Mononuclear cell (primary cell): ENCODE measurements at regions not wholly inside any gene's neighbourhood (a gene's known extent, or its start where the extent isn't known, plus 50 kb on each side); places are given as distances from the start of the nearest gene placed in this dataset.

Experiments
- H3K27me3 ChIP-seq: 2 replicates; pipeline ENCODE4 v1.6.0; 2011; ENCODE audit warnings: low read length, control low read depth; ENCODE audit not compliant: insufficient read depth
- H3K4me1 ChIP-seq: 2 replicates; pipeline ENCODE4 v1.5.1; 2011; ENCODE audit warnings: mild to moderate bottlenecking, low read length, control low read depth; ENCODE audit not compliant: insufficient read depth
- H3K4me3 ChIP-seq: 2 replicates; pipeline ENCODE4 v1.5.1; 2011; ENCODE audit warnings: mild to moderate bottlenecking, low read length, moderate library complexity
- H3K9me3 ChIP-seq: 2 replicates; pipeline ENCODE4 v1.5.1; 2011; ENCODE audit warnings: low read depth, mild to moderate bottlenecking, control low read depth, low read length

DNA sequence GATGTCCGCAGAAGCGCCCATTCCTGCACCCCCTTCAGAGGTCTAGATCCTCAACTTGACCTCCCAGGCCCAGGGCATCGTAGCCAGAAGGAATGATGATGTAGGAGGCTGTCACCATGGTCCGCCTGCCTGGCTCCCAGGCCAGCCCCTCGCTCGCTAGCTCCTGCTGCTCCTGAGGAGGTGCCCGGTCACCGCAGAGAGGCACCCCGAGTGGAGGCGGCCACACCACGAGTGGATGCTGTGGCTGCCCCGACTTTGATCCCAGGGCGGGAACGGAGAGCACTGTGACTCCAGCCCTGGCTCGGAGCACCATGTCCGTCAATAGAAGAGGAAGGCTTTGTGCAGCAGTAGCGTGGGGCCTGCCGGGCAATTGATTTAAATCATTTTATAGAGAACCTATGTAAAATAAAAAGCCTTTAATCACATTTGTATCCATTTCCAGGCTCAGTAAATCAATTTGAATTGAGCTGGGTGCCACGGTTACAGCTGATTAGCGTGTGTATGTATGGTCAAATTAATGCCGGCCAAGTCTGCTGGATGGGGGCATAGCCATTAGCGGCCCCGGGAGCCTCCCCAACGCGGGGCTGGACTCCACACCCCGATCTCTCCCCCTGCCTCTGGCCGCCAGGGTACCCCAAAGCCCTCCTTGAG lies 122.6 kb upstream of the GSE1 start:
- Histone ChIP-seq H3K9me3 (no peaks in the 10 kb centered on the region), H3K4me1 (no peaks in the 10 kb centered on the region), H3K4me3 (no peak overlapping the region), H3K27me3 (no peaks in the 10 kb centered on the region)

- Histone ChIP-seq H3K27me3 (no peaks in the 10 kb centered on the region), H3K9me3 (no peaks in the 10 kb centered on the region), H3K4me1 (no peaks in the 10 kb centered on the region), H3K4me3 (no peak overlapping the region)
These were observed 121.9 kb upstream of the GSE1 start for GRCh38 chr16:85491058-85491771.

- Histone ChIP-seq H3K4me3 (no peak overlapping the region), H3K4me1 (no peaks in the 10 kb centered on the region), H3K27me3 (no peaks in the 10 kb centered on the region), H3K9me3 (no peaks in the 10 kb centered on the region)
These were observed 121.3 kb upstream of the GSE1 start for GRCh38 chr16:85491798-85492294.

- no peak overlapping the region for H3K4me3 ChIP-seq
- H3K27me3 ChIP-seq, result no peaks in the 10 kb centered on the region
- no peaks in the 10 kb centered on the region for H3K4me1 ChIP-seq
- H3K9me3 ChIP-seq, result no peaks in the 10 kb centered on the region
These were observed 120.7 kb upstream of the GSE1 start for GRCh38 chr16:85492295-85492864.

- no peaks in the 10 kb centered on the region for H3K4me1 ChIP-seq
- H3K4me3 ChIP-seq, result no peak overlapping the region
- no peaks in the 10 kb centered on the region for H3K9me3 ChIP-seq
- no peaks in the 10 kb centered on the region for H3K27me3 ChIP-seq
These were observed 118.8 kb upstream of the GSE1 start for GRCh38 chr16:85494315-85494714.

GRCh38 chr16:85495259-85495658 lies 117.9 kb upstream of the GSE1 start:
- H3K27me3 ChIP-seq, result no peaks in the 10 kb centered on the region
- H3K9me3 ChIP-seq, result no peaks in the 10 kb centered on the region
- H3K4me1 ChIP-seq, result no peaks in the 10 kb centered on the region
- no peak overlapping the region for H3K4me3 ChIP-seq

DNA sequence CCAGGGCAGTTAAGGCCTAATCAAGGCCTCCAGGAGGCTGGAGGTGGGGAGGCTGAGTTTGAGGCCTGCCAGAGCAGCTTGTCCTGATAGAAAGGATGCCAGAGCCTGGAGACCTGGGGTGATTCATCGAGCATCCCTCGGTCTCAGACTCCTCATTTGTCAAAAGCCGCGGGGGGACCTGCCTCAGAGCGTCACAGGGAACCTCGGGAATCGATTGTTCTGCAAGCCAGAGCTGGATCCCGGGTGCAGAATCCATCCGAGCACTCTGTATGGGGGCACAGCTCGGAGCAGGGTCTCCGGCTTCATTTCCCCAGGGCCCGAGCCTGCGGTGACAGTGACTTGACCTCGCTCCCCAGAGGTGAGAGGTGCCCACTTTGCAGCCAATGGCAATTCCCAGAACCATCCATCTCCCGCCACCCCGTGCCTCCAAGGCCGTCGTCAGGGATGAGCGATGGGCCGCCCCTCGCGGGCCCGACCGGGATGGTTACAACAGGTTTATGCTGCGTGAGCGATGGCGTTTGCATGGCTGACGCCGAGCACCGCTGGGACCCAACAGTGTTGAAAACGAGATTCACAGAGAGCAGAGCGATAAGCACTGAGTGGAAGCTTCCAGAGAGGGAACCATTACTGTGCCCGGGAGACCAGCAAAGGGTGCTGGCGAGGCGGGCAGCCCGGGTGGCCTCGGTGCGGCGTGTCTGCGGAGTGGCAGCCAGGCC lies 117.1 kb upstream of the GSE1 start:
- H3K9me3 ChIP-seq, result no peaks in the 10 kb centered on the region
- no peak overlapping the region for H3K4me3 ChIP-seq
- no peaks in the 10 kb centered on the region for H3K4me1 ChIP-seq
- no peaks in the 10 kb centered on the region for H3K27me3 ChIP-seq

GRCh38 chr16:85497622-85498314 lies 115.4 kb upstream of the GSE1 start:
- Histone ChIP-seq H3K4me1 (no peaks in the 10 kb centered on the region), H3K4me3 (no peak overlapping the region), H3K9me3 (no peaks in the 10 kb centered on the region), H3K27me3 (no peaks in the 10 kb centered on the region)

GRCh38 chr16:85498607-85499006 lies 114.5 kb upstream of the GSE1 start:
- no peaks in the 10 kb centered on the region for H3K4me1 ChIP-seq
- H3K4me3 ChIP-seq, result no peak overlapping the region
- no peaks in the 10 kb centered on the region for H3K27me3 ChIP-seq
- H3K9me3 ChIP-seq, result no peaks in the 10 kb centered on the region

- Histone ChIP-seq H3K27me3 (no peaks in the 10 kb centered on the region), H3K4me1 (no peaks in the 10 kb centered on the region), H3K4me3 (no peak overlapping the region), H3K9me3 (no peaks in the 10 kb centered on the region)
These were observed 112.9 kb upstream of the GSE1 start for GRCh38 chr16:85500220-85500619.

DNA sequence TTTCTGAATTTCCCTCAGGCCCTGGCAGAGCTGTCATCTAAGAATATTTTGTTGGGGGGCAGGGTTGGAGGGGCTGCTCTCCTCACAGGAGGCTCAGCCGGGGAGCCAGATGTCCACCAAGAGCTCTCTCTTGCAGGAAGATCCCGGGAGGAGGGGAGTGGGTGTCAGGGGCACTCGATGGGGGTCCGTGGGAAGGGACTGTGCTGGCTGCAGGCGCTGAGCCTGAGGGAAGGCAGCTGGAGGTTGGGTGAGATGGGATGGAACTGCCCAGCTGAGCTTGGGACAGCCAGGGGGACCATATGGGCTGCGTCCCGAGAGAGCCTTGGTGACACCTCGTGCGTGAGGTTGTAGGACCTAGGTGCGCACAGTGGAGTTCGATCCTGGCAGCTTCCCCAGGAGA lies 111.2 kb upstream of the GSE1 start:
- H3K27me3 ChIP-seq, result no peaks in the 10 kb centered on the region
- H3K4me1 ChIP-seq, result no peaks in the 10 kb centered on the region
- no peak overlapping the region for H3K4me3 ChIP-seq
- H3K9me3 ChIP-seq, result no peaks in the 10 kb centered on the region

- no peak overlapping the region for H3K4me3 ChIP-seq
- H3K9me3 ChIP-seq, result no peaks in the 10 kb centered on the region
- no peaks in the 10 kb centered on the region for H3K27me3 ChIP-seq
- no peaks in the 10 kb centered on the region for H3K4me1 ChIP-seq
These were observed 110.8 kb upstream of the GSE1 start for GRCh38 chr16:85502357-85502756.

DNA sequence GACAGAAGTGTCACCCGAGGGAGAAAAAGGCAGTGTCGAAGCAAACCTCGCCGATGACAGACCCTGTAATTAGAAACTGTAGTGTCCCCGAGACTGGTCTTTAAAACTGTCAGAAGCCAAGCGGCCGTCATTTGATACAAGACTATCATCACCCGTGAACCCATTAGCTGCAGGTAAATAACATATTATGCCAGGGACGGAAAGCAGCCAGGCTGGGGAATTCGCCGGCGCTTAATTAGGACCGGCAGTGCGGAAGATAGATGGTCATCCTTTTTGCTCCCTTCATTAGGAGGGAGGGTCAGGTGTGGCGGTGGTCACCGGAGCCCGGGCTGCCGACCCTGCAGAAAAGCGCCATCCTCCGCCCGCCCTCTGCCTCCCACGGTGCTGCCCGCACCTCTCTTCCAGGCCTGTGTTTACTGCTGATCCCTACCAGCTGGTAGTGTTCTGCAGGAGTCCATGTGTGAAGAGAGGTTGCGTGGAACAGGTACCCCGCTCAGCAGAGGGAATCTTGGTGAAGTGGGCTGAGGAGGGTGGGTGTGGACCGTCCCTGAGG lies 109.4 kb upstream of the GSE1 start:
- no peaks in the 10 kb centered on the region for H3K4me1 ChIP-seq

GRCh38 chr16:85504242-85504641 lies 108.9 kb upstream of the GSE1 start:
- Histone ChIP-seq H3K4me1 (no peaks in the 10 kb centered on the region), H3K9me3 (no peaks in the 10 kb centered on the region), H3K4me3 (no peak overlapping the region), H3K27me3 (no peaks in the 10 kb centered on the region)

More for the DNA sequence above, 109.4 kb upstream of the GSE1 start:
- Histone ChIP-seq H3K9me3 (no peaks in the 10 kb centered on the region), H3K4me3 (no peak overlapping the region), H3K27me3 (no peaks in the 10 kb centered on the region)
